ENCODE measurements at regions not wholly inside any gene's neighbourhood (a gene's known extent, or its start where the extent isn't known, plus 50 kb on each side); places are given as distances from the start of the nearest gene placed in this dataset.

DNA sequence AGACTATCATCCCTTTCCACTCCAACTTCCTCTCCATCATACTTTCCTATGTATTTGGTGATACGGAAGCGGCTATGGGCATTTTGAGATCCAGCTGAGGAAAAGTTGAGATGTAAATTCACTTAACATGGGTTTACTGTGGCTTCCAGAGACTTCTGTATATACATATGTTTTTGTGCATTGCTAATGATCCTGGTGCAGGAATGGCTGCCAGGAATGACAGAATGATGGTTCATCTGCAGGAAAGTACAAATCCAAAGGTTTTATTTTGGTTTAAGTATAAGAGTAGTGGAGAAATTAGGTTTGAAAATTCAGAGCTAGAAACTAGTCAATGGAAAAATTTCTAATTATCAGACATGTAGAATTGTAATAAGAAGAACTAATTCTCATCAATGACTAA is 95.0 kb upstream of the PAM start:
- TF ChIP-seq, protein P1, sequence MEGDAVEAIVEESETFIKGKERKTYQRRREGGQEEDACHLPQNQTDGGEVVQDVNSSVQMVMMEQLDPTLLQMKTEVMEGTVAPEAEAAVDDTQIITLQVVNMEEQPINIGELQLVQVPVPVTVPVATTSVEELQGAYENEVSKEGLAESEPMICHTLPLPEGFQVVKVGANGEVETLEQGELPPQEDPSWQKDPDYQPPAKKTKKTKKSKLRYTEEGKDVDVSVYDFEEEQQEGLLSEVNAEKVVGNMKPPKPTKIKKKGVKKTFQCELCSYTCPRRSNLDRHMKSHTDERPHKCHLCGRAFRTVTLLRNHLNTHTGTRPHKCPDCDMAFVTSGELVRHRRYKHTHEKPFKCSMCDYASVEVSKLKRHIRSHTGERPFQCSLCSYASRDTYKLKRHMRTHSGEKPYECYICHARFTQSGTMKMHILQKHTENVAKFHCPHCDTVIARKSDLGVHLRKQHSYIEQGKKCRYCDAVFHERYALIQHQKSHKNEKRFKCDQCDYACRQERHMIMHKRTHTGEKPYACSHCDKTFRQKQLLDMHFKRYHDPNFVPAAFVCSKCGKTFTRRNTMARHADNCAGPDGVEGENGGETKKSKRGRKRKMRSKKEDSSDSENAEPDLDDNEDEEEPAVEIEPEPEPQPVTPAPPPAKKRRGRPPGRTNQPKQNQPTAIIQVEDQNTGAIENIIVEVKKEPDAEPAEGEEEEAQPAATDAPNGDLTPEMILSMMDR (IDR thresholded peaks at IDR 0.05) = no peak
- TF ChIP-seq POLR2A (IDR thresholded peaks at IDR 0.05) = no peak
- no peak for TF ChIP-seq POLR2AphosphoS5 (IDR thresholded peaks at IDR 0.05; ENCODE audit: insufficient read depth in 1 of 2, low read depth in 1 of 2)
